DMS53 treated with DMSO at 0.1 percent for 48 hours (cell line): ENCODE measurements at regions not wholly inside any gene's neighbourhood (a gene's known extent, or its start where the extent isn't known, plus 50 kb on each side); places are given as distances from the start of the nearest gene placed in this dataset.
"Not testable (repeated sequence)": the region's sequence is repeated elsewhere in the genome, so short reads cannot be mapped to it uniquely, and the experiment has no call there.

ENCODE experiments used
- DNase-seq: peaks from one replicate; lab custom pipeline; 2025; ENCODE audit not compliant: unreplicated experiment; lab: John Stamatoyannopoulos, UW

DNA sequence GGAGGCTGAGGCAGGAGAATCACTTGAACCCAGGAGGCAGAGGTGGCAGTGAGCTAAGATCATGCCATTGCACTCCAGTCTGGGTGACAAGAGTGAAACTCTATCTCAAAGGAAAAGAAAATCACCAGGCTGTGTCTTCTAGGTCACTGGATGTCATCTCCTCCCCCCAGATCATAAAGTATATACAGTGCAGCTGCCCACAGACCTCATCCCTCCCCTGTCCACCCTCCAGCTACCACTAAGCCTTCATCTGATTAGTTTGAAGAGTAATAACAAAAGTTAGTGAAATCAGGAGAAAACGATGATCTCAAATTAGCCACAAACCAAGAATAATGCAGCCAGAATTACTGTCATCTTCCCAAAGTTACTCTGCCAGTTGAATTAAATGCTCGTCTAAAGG lies 117.2 kb downstream of the ZNF22 start:
- DNase-seq: not testable (repeated sequence)

DNA sequence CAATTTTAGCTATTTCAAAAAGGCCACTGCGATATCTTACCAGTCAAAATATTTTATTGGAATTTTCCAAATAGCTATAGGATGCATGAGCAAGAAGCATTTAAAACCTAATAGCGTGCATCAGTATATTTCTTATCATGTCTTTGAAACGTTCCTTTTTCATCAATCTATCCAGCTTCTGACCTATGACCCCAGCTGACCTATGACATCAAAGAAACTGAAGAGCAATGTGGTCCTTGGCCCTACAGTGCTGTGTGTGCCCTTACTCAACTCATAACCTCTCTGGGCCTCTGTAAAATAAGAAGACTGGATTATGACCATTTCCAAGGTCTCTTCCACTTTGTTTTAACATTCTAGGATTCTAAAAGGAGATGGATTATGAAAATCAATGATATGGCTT lies 118.2 kb downstream of the ZNF22 start:
- DNase-seq: no peak

DNA sequence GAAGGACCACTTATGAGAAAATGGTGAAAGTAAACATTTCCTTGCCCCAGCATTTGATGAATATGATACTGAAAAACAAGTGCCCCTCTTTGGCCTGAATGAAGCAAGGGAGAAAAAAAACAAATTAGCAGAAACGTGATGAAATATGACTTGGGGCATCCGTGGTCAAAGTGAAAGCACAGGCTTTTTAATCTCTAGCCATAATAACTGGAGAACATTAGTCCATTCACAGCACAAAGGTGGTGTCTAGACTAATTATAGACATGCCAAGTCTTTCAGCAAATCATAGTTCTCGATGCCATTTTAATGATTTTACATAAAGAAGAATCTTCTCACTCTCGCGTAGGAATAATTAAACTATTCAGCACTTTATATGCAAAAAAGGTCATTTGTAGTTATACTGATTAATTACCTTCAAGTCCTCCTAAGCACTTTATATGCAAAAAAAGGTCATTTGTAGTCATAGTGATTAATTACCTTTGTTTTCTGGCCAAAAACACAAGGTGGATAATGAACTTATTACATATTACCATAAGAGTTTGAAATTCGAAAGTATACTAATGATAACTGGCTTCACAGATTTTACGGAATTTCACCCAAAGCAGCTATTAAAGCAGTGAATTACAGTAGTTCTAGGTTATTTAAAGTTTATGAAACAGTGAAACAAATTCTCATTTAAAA lies 121.6 kb downstream of the ZNF22 start:
- DNase-seq: not testable (repeated sequence)

DNA sequence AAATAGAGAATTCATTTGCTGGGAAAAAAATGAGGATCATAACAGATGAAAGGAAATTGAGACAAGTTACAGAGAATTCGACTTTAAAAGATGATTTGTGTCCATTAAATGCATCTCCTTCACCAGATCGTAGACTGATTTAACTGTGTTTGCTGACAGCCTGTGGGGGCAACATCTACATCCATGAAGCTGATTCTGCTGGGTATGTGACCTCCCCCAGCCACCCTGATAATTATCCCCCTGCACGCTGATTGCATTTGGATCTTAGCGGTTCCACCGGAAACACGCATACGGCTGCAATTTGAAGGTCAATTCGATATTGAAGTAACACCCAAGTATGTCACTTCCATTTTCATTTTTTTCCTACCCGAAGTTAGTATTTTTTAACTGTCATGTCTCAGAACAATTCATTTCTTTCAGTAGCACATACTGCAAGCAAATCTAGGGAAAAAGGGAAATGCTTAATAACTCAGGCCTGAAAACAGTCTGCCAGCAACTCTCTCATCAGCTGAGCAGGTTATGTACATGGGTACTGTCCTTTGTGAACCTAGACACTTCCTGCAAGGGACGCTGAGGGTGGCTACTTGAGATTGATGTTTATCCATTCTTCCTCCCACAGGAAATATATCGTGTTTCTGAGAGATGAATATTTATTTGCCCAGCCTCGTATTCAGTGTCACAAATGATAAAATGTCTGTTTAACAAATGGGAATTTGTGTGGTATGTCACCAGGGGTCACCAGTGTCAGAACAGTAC lies 134.9 kb downstream of the ZNF22 start:
- DNase-seq: peak; percentile 3

DNA sequence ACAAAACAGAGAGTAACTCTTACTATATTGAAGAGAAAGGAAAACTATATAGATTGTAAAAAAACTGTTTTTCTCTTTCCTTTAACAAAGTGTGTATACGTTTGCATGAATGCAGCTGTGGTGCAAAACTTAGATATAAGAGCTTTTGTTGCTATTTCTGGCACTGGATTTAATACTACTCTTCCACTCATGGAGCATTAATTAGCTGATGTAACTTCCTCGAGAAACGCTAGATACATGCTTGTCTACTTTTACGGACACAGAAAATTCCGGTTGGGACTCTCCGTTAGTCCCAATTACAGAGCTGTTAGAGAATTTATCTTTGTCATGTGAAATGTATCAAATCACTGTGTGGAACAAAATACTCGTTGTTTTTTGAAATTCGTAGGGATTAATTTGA lies 135.5 kb downstream of the ZNF22 start:
- DNase-seq: no peak

DNA sequence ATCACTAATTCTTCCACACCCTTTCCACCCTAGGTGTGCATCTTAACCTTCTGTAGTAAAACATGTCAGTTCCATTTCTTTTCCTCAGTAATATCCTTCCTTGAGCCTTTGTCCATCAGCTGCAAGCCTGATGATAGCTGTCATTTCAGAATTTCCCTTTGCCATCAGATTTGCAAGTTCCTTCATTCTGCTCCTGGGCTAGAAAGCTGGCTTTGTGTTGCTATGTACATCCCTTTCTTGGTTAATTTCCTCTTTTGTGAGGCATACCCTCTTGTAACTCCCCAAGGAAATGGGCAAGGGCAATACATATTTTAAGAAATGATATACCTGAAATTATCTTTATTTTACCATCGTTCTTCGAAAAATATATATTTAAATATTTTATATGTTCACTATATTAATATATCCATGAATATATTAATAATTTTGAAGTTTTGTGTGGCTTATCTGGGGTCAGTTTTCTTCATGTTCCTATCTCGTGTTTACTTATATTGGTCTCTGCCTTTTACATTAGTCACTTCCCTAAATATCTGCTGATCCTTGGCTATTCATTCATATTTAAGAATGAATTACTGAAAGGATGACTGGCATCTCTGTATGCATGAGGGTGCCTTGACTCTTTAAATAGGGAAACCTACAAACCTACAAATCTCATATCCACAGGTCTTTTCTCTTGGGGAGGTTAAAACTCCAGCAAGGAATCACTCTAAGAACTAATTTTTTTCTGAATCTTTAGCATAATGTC lies 143.8 kb downstream of the ZNF22 start:
- DNase-seq: no peak

DNA sequence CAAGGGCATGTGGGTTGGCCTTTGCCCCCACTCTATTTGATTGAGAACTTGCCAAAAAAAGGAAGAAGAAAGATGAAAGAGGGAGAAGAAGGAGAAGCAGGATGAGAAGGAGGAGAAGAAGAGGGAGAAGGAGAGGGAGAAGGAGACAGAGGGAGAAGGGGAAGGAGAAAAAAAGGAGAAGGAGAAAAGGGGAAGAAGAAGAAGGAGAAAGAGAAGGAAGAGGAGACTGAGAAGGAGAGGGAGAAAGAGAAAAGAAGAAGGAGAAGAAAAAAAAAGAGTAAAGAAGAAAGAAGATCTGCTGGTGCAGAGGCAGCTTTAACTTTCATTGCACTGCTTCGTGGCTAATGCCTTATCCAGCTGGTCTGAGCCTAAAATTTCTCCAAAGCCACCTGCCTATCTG lies 144.4 kb downstream of the ZNF22 start:
- not testable (repeated sequence) for DNase-seq

DNA sequence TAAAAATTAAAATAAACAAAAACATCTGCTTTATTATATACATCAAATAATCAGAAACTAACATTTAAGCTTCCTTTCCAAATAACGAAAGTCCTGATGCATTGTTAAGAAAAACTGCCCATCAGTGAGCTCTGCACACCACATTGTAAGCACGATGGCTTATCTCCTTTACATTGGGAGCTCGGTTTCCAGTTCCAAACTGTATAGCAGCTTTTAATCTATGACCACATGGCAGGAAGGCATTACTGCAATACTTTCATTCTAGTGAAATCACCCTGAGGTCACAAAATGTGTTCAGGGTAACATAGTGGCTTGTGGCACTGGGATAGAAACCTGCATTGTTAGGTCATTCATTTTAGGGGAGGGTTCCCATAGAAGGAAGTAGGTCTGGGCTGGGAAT lies 146.3 kb downstream of the ZNF22 start:
- DNase-seq: no peak

DNA sequence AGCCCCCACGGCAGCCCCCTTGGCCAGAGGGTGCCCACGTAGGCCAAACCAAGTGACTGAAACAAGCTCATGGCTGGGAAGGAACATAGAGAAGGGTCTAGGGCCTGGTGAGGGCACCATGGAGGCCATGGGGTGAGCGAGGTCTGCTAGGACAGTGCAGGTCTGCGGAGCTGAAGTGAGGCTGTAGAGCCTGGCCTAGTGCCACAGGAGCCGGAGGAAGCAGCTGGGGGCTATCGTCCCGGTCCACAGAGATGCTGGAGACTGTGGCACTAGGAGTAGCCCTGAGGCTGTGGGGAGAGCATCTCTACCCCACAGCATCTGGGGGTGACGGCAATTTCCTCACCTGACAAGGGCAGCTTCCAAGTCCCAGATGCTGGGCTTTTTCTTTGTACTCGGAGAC lies 150.3 kb downstream of the ZNF22 start:
- no peak for DNase-seq

DNA sequence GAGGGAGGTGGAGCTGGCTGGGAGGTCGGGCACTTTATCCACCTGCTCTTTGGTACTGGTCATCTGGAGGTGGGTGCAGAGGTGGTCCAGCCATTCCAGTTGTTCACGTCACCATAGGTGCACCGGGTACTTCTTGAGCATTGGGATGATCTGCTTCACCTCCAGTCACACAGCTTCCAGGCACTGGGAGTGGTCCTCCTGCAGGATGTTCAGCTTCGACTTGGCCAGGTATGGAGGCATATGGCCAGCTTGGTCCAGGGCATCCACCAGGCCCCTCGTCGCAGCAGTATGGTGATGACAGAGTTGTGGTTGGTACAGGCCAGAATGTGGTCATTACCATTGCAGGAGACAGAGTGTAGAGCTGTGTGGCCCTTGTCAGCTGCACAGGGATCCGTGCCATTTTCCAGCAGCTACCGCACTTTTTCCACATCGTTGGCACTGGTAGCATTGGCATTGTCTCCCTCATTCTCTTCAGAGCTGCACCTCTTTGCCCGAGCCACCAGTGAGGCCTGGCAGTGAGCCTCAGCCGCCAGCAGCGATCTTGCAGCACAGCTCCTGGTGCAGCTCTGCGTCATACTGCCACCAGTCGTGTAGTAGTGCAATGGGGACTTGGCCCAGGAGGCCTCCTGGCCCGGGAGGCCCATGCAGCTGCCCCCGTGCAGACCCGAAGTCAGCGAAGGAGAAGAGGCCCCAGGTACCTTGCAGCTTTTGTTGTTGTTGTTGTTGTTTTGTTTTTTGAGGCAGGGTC lies 150.9 kb downstream of the ZNF22 start:
- DNase-seq: no peak

DNA sequence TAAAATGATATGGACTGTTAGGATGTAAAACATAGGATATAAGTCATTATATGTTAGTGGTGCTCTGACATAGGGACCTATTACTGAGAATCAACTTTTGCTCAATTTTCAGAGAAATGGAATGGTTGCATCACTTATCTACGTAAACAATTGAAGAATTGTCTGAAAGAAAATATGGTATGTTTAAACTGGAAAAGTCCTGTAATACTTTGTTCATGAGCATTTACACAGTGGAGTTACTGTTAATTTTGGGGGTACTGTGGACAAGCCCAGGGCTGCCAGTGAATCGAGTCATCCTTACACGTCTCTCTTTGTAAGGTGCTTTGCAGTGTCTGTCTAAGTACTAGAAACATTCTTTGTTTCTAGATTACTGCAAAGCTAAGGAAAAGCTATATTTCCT lies 152.0 kb downstream of the ZNF22 start:
- DNase-seq: no peak

DNA sequence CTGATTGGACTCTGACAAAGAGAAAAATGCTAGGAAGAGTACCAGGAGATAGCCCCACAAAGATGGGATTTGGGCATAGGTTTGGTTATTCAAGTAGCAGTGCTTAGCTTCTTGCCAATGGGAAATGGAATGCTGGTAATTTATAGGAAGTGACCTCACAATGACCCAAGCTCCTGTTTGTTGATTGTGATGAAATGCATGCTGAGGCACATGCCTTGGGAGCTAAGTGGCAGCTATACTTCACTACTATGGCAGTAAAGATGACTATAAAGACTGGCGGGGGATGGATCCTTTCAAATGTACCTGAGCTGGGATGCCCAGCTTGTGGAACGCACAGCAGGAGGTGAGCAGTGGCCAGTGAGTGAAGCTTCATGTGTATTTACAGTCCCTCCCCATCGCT lies 153.8 kb downstream of the ZNF22 start:
- DNase-seq: no peak

DNA sequence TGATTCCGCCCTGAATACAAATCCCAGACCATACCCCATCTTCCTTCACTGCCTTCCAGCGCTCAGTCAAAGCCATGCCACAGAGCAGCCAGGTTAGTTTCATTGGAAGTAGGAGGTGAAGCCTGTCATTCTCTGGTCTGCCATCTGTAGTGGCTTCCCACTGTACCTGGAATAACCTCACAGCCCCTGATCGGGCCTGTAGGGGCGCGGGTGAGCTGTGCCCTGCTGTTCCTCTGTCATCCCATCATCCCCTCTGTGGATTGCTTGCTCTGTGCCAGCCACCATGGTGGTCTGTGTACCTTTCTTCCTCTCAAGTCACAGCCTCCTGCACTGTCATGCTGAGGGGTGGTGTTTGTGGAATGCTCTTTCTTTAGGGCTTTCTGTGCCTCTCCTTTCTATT lies 155.1 kb downstream of the ZNF22 start:
- no peak for DNase-seq

DNA sequence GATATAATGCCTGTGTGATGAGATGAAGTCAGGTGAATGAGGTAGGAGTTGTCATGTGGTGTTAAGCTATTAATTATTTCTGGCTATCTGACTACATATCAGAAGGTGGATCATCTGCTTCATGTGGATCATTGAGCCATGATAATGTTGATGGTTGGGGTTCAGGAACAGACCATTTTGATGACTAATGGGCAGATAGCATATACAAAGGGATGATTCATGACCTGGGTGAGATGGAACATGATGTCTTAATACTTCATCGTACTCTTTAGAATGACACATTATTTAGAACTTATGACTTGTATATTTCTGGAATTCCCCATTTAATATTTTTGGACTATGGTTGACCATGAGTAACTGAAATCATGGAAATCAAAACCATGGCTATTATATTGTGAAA lies 155.1 kb downstream of the OR13A1 start:
- DNase-seq: no peak

DNA sequence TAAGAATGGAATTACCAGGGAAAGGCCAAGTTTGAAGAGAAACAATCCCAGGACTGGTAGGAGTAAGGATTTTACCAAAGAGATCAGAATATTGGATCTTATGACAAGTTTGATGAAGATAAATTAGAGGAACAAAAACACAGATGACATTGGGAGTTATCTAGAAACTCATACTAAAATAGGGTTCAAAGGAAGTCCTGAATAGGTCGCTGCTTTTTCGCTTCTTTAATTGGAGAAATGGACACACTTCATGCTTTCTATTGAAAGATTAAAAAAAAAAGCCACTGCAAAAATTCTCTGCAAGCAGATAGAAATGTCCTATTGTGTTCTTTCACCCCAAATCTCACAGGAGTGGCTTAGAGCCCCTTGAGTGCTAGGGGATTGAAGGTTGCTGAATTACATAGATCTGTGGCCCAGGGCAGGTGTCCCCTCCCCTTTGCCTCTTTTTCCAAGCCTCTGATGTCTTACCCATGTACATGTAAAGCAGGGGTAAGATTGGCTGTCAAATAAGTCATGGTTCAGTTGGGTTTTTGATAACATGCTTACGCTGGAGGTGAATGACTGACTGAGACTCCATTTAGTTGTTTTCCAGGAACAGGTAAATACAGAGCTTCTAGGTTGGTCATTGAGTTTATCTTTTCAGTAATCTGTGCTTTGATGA lies 152.0 kb downstream of the OR13A1 start:
- DNase-seq: no peak

DNA sequence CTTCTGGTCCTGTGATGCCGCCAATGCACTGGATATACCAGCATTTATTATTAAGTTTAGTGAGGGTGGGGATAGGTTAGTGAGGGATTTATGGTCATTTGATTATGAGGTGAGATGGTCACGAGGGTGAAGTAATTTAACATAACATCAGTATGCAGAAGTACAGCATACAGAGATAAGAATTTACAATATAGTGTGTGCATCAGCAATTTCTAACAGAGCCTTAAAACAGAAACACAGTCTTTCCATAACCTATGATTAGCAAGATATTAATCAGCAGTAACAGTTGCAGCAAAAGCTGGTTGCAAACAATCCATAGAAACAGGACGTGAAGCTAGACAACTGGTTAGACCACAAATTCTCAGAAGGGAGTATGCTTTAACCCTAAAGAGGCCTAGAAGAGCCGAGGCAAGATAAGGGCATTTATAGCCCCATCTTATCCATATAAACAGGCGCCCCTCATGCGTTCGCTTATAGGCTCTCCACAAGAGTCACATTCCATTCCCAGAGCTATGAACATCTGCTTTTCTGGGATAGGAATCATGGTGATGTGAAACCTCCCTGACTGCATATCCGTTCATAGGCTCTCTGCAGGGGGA lies 139.8 kb downstream of the OR13A1 start:
- not testable (repeated sequence) for DNase-seq

DNA sequence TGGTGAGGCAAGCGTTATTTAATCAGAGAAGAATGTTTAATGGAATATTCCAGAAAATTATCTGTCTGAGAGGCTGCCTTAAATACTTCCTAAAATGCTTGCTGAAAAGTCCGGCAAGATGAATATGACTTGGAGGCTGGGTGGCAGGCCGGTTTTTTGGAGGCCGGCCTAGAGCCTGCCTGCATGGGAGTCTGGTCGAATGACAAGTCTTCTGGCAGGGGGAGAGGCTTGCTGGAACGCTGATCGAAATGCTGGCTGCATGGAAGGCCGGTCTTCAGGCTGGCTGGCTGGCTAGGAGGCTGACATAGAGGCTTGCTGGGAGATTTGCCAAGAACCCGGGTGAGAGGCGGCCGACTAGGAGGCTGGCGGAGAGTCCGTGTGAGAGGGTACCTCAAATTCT lies 135.7 kb downstream of the OR13A1 start:
- no peak for DNase-seq

DNA sequence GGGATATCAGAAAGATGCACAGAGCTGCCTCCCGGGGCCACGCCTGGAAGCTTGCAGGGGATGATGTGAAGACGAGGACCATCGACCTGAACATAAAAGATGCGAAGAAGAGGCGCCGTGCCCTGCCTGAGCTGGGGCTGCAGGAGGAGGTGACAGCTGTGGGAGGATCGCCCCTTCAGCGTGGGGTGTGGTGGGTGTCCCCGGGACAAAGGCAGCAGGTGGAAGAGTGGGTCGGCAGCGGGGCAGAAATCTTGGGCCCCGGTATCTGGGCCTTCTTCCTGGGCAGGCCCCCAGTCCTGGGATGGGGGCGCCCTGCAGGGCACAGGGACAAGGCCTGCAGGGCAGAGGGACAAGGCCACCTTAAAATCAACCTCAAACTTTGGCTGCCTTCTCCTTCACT lies 134.9 kb downstream of the OR13A1 start:
- no peak for DNase-seq

DNA sequence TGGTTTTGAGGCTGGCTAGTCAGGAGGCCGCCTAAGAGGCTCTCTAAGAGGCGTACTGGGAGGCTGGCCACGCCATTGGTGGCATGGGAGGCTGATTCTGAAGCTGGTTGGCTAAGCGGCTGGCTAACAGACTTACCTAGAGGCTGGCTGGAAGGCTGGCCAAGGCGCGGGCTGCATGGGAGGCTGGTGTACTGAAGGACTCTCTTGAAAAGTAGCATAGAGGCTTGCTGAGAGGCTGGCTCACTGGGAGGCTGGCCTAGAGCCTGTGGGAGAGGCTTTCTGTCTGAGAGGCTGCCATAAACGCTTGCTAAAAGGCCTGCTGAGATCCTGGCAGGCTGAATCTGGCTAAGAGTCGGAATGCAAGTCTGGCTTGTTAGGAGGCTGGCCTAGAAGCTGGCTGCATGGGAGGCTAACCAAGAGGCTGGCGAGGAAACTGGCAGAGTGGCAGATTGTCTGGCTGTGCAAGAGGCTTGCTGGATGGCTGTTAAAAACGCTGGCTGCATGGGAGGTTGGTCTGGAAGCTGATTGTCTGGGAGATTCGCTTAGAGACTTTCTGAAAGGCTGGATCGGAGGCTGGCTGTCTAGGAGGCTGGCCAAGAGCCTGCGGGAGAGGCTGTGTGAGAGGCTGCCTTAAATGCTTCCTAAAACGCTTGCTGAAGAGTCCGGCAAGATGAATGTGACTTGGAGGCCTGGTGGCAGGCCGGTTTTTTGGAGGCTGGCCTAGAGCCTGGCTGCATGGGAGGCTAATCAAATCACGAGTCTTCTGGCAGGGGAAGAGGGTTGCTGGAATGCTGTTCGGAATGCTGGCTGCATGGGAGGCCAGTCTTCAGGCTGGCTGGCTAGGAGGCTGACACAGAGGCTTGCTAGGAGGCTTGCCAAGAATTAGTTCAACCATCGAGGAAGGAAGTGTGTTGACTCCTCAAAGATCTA lies 134.2 kb downstream of the OR13A1 start:
- DNase-seq: no peak
